ENCODE measurements at regions not wholly inside any gene's neighbourhood (a gene's known extent, or its start where the extent isn't known, plus 50 kb on each side); places are given as distances from the start of the nearest gene placed in this dataset.

DNA sequence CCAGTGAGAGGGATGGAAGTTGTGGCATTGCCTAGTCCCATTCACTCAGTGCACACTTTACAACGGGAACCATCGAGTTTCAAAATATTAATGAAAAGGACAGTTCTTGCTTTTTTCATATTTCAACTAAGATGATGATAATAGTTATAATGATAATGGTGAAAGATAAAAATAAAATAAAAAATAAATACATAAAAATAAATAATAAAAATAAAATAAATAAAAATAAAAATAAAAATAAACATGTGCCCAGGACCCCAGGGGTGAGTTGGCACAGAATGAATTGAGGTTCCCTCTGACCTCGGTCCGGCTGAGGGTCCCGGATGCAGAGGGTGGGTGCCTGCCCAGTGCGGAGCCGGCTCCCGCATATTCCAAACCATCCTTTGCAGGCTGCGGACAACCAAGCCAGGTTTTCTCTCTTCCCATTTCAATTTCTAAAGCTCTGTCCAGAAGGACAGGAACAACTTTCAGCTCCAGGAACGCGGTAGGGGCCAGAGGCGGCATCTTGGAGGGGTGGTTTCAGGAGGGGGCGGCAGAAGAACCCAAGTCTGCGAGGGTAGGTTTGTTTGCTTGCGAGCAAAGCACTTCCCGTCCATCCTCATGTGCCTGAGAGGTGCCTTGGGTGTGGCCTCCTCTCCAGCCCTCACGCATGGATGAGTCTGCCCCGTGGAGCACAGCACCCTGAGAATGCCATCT, 236.8 kb downstream of the DLL1 start:
- no peak for DNase-seq (ENCODE audit: low spot score)
- in situ Hi-C loops (cut with MboI; ENCODE audit: low sequenced_read_pairs, unreplicated experiment): no loop called here
- TF ChIP-seq, protein P1, sequence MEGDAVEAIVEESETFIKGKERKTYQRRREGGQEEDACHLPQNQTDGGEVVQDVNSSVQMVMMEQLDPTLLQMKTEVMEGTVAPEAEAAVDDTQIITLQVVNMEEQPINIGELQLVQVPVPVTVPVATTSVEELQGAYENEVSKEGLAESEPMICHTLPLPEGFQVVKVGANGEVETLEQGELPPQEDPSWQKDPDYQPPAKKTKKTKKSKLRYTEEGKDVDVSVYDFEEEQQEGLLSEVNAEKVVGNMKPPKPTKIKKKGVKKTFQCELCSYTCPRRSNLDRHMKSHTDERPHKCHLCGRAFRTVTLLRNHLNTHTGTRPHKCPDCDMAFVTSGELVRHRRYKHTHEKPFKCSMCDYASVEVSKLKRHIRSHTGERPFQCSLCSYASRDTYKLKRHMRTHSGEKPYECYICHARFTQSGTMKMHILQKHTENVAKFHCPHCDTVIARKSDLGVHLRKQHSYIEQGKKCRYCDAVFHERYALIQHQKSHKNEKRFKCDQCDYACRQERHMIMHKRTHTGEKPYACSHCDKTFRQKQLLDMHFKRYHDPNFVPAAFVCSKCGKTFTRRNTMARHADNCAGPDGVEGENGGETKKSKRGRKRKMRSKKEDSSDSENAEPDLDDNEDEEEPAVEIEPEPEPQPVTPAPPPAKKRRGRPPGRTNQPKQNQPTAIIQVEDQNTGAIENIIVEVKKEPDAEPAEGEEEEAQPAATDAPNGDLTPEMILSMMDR (IDR thresholded peaks at IDR 0.05; ENCODE audit: borderline replicate concordance, control extremely low read depth, extremely low read depth, insufficient read depth, missing control alignments): no peak

DNA sequence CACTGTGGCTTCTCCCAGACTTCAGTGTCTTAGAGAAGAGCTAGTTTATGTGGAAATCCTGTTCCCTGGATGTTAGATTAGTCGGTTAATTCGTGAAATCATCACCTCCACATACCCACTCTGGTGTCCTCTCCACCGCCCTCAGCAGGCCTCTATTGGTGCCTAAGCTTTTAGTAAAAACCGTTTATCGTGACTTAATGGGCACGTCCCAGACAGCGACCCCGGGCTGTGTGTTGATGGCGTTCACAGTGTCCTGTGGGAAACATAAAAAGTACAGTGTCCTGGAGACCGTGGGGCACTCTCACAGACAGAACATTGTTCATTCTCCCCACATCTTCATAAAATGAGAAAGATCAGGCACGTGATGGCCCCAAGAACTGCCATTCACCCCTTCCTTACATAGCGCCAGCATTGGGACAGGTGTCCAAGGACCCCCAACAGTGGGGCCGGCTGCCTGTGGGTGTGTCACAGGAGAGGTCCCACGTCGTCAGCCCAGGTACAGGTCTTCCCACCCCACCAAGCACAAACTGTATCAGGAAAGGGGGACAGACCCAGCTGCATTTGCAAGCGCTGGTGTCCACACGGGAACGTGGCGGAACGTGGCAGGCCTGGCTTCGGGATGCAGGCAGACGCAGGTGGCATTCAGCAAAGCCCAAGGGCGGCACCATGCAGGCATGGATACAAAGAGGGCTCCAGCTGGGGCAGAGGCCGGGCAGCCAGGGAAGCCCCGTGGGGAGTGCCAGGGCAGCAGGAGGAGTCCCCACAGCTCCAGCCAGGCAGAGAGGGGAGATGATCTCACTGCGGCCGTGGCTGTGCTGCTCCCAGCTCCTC, 237.7 kb downstream of the DLL1 start:
- in situ Hi-C loops (cut with MboI; ENCODE audit: low sequenced_read_pairs, unreplicated experiment): no loop called here
- no peak for DNase-seq (ENCODE audit: low spot score)
- TF ChIP-seq, protein P1 (IDR thresholded peaks at IDR 0.05; ENCODE audit: borderline replicate concordance, control extremely low read depth, extremely low read depth, insufficient read depth, missing control alignments): no peak

DNA sequence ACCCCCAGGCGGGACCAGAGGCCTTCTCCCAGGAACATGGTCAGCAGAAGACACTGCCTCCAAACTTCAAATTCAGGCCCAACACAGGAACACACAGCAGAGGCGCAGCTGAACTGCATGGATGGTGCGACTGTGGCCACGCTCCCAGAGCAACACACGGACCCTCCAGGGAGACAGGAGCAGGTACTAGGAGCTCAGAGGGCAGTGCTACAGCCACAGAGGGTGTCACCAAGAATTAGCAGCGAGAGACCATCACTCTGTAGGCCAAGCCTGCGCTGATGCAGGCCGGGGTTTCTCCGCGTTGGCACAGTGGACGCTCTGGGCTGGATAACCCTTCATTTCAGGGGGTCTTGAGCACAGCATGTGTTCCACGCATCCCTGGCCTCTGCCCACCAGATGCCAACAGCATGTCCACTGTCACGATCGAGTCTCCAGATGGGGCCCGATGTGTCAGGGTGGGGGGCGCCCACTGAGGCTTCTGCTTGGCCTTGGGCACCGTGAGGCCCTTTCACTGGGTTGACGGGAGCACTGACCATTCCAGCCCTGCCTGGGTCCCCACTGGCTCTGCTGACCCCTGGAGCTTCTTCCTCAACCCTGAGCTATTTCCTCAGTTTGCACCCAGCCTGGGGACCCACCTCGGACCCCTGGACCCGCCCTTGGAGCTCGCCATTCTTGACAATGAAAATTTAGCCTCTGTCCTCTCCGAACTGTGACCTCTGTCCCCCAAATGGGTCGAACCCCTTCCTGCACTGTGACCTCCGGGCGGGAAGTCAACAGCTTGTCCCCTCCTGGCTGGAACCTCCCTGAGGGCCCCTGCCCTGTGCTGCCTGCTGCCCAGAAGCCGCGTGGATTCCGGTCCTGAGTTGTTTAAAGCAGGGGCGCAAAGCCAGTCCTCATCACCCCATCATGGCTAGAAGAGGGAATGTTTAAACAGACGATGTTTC, 239.4 kb downstream of the DLL1 start:
- DNase-seq (ENCODE audit: low spot score): no peak
- TF ChIP-seq, protein P1 (IDR thresholded peaks at IDR 0.05; ENCODE audit: borderline replicate concordance, control extremely low read depth, extremely low read depth, insufficient read depth, missing control alignments): no peak
- in situ Hi-C loops (cut with MboI; ENCODE audit: low sequenced_read_pairs, unreplicated experiment): no loop called here

DNA sequence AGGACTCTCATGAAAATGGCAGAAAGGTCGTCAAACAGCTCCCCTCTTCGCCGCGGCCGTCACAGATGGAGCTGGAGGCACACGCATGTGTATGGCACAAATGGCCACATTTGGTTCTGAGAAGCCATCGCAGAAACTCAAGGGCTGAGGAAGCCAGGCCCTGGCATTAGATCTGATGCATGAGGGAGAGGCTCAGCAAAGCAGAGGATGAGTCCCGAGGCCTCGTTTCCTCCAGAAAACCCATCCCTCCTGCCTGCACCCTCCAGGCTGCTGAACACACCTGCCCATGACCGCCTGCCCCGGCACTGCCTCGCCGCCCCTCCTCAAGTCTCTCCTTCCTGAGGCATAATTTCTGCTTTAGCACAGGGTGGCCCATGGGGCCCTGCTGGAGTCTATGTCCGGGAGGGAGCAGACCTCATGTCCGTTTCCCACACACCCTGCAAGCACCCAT, 240.3 kb downstream of the DLL1 start:
- TF ChIP-seq, protein P1 (IDR thresholded peaks at IDR 0.05; ENCODE audit: borderline replicate concordance, control extremely low read depth, extremely low read depth, insufficient read depth, missing control alignments): no peak

DNA sequence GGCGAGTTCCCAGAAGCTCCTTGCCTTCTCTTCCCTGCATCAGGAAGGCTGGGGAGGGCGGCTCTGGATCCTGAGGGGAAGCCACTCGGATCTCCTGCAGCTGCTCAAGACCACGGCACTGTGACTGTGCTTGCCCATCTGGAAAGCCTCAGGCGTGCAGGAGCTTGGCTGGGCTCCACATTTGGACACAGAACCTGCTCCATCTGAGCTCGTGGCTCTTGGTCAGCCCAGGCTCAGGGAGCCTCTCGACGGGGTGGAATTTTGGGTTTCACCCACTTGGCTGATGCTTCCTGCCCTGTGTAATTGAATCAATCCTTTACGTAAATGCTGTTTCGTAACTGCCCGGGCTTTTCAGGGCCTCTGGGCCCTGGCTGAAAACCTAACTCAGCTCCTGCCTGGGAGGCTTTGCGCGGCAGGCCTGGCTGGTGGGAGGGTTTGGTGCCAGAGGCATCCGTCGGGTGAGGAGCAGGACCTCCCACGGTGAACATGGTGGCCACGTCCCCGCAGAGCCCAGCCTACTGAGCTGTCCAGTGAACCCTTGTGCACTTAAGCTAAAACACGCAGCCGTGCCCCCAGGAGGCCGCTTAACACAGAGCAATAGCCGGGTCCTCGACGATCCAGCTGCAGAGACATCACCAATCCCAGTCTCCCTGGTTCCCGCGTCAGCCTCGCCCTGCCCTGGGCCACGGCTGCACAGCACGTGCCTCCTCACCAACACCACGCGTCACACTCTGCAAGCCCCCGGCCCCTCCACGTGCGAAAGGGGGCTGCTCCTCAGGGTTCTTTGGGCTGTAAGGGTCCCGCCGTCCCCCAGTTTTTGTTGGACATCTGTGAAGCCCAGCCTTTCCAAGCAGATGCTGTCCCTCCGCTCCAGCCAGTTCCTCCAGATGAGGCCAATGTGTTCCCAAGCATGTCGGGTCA, 241.0 kb downstream of the DLL1 start:
- TF ChIP-seq, protein P1 (IDR thresholded peaks at IDR 0.05; ENCODE audit: borderline replicate concordance, control extremely low read depth, extremely low read depth, insufficient read depth, missing control alignments): no peak
- DNase-seq (ENCODE audit: low spot score): no peak
- in situ Hi-C loops (cut with MboI; ENCODE audit: low sequenced_read_pairs, unreplicated experiment): no loop called here

More for the DNA sequence above, 240.3 kb downstream of the DLL1 start:
- in situ Hi-C loops (cut with MboI; ENCODE audit: low sequenced_read_pairs, unreplicated experiment): no loop called here
- no peak for DNase-seq (ENCODE audit: low spot score)
